Fibroblast of pulmonary artery (primary cell): ENCODE measurements at regions not wholly inside any gene's neighbourhood (a gene's known extent, or its start where the extent isn't known, plus 50 kb on each side); places are given as distances from the start of the nearest gene placed in this dataset.

Source experiments
- DNase-seq: peaks from one replicate; pipeline ENCODE4 v3.0.0-alpha.2; 2010; ENCODE audit warnings: low read depth
- H3K4me3 ChIP-seq: replicated peaks from 2 replicates; pipeline ENCODE4 v1.5.1; 2011; ENCODE audit warnings: low read depth, mild to moderate bottlenecking, control low read depth, low read length, moderate library complexity
- CTCF ChIP-seq: IDR thresholded peaks from 2 replicates; pipeline ENCODE4 v1.5.1; 2011; ENCODE audit warnings: mild to moderate bottlenecking, control low read depth, low read length, inconsistent platforms; ENCODE audit errors: missing control alignments

GRCh38 chr4:152148057-152148456 lies 387.2 kb upstream of the GATB start:
- no peak for DNase-seq
- no peak for TF ChIP-seq CTCF
- no peak overlapping the region for H3K4me3 ChIP-seq

- DNase-seq, result no peak
- no peak for TF ChIP-seq CTCF
- H3K4me3 ChIP-seq, result no peak overlapping the region
Measured at GRCh38 chr4:152146244-152146643, 385.4 kb upstream of the GATB start.

GRCh38 chr4:152143806-152144205 lies 383.0 kb upstream of the GATB start:
- no peak for TF ChIP-seq CTCF
- no peak for DNase-seq
- H3K4me3 ChIP-seq, result no peak overlapping the region

- no peak overlapping the region for H3K4me3 ChIP-seq
- DNase-seq, result no peak
- TF ChIP-seq CTCF, result no peak
Measured at GRCh38 chr4:152138451-152138850, 377.6 kb upstream of the GATB start.

GRCh38 chr4:152132776-152133175 lies 372.0 kb upstream of the GATB start:
- no peak overlapping the region for H3K4me3 ChIP-seq
- TF ChIP-seq CTCF, result no peak
- DNase-seq, result no peak

- TF ChIP-seq CTCF, result no peak
- no peak overlapping the region for H3K4me3 ChIP-seq
- no peak for DNase-seq
Measured at GRCh38 chr4:152128356-152128755, 367.5 kb upstream of the GATB start.

GRCh38 chr4:152126238-152126637 lies 365.4 kb upstream of the GATB start:
- DNase-seq, result no peak
- no peak for TF ChIP-seq CTCF
- H3K4me3 ChIP-seq, result no peak overlapping the region
